RWPE1 (cell line): ENCODE measurements at regions not wholly inside any gene's neighbourhood (a gene's known extent, or its start where the extent isn't known, plus 50 kb on each side); places are given as distances from the start of the nearest gene placed in this dataset.

Experiments
- CTCF ChIA-PET: fragments of 350-600 bp; sonication (Branson Sonifier 250); formaldehyde crosslinking; extraction: SDS; loops from one replicate; lab custom pipeline; 2021; lab: Yijun Ruan, JAX
- POLR2A ChIA-PET: fragments of 400-600 bp; formaldehyde crosslinking; extraction: SDS; loops from one replicate; lab custom pipeline; 2020; ENCODE audit warnings: antibody characterized with exemption; ENCODE audit not compliant: low non-redundant PET; lab: Yijun Ruan, JAX
- DNase-seq: peaks from one replicate; pipeline ENCODE4 v3.0.0; 2012; ENCODE audit warnings: low spot score
- H3K27ac ChIP-seq: fragments of 450-650 bp; 2 replicates; pipeline ENCODE4 v1.5.1; 2017
- CTCF ChIP-seq: fragments of 450-650 bp; conservative IDR thresholded peaks from 2 replicates; pipeline ENCODE4 v1.5.1; 2017; ENCODE audit warnings: low read depth, mild to moderate bottlenecking

GRCh38 chr12:28868414-28868813, 280.7 kb upstream of the FAR2 start:
- ChIA-PET POLR2A (no interaction called here), CTCF (interaction anchor here (0.6 kb wide), 1 partner anchor 103 kb away, joined by 3 read pairs; no protein-coding TSS in a partner anchor)
- TF ChIP-seq CTCF, result no peak
- DNase-seq, result no peak
- no peak overlapping the region for H3K27ac ChIP-seq

GRCh38 chr12:28869197-28869596, 279.9 kb upstream of the FAR2 start:
- no peak for TF ChIP-seq CTCF
- no peak overlapping the region for H3K27ac ChIP-seq
- CTCF ChIA-PET, result interaction anchor here (0.6 kb wide), 1 partner anchor 103 kb away, joined by 3 read pairs; no protein-coding TSS in a partner anchor
- POLR2A ChIA-PET, result no interaction called here
- DNase-seq, result no peak

GRCh38 chr12:28870839-28871440, 278.1 kb upstream of the FAR2 start:
- no peak for DNase-seq
- ChIA-PET POLR2A (no interaction called here), CTCF (no interaction called here)
- no peak for TF ChIP-seq CTCF
- no peak overlapping the region for H3K27ac ChIP-seq

DNA sequence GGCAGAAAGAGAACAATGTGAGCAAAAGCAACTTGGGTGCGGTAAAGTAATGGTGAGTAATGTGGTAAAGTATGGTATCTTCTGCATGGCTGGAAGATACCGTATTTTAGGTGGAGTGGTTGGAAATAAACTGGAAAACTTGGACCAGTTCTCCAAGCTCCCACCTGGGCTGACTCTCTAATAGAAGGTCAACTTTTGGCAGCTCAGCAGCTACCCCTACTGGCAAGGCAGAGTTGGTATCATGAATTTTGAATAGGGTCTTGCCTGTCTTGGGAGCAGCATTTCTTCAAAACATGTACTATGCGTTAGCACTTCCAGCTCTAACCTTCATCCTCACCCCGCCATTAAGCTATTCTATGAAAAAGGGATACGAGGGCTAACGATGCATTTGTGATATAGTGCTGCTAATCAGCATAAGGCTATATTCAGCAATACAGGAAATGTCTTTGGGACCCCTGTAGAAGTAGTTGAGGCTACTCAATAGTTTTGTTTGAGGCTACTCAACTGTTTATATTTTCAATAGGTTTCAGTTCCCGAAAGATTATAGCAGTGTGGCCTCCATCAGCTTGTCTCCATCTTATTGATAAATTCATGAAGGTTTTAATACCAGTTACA, 276.3 kb upstream of the FAR2 start:
- DNase-seq, result peak; percentile 44
- H3K27ac ChIP-seq, result no peak overlapping the region
- POLR2A ChIA-PET, result interaction anchor here (0.6 kb wide), 1 partner anchor 928 kb away, joined by 3 read pairs; no protein-coding TSS in a partner anchor
- no peak for TF ChIP-seq CTCF
- CTCF ChIA-PET, result interaction anchor here (0.6 kb wide), 4 partner anchors 69 to 1131 kb away, joined by 3 read pairs; no protein-coding TSS in a partner anchor

- H3K27ac ChIP-seq, result no peak overlapping the region
- TF ChIP-seq CTCF, result no peak
- DNase-seq, result no peak
- CTCF ChIA-PET, result interaction anchor here (0.6 kb wide), 1 partner anchor 242 kb away, joined by 5 read pairs; no protein-coding TSS in a partner anchor
- POLR2A ChIA-PET, result no interaction called here
Observed at GRCh38 chr12:28874758-28875157, 274.3 kb upstream of the FAR2 start.

DNA sequence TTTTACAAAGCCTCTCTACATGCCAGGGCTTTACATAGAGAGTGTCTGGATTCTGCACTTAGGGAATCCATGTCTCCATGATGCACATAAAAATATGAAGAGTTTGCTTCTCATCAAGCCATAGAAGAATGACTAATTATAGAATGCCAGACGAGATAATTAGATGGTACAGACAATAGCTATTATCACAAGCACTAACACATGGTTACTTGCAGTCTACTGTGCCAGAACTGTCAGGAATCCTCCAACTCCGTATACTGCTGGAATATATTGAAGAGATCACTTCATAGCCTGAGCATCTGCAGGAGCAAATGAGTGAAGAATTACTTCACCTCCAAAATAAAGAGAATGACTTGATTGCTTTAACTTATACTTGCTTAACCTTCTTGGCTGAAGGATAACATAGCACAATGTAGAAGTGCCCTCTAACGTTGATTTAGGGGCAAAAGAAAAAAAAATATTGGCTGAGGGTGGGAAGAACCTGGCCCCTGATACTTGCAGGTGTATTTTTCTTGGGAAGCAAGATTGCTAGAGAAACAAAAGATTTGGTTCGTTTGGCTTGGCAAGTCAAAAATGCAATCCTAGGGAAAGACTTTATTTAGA, 272.8 kb upstream of the FAR2 start:
- DNase-seq, result no peak
- CTCF ChIA-PET, result no interaction called here
- POLR2A ChIA-PET, result no interaction called here
- H3K27ac ChIP-seq, result no peak overlapping the region
- no peak for TF ChIP-seq CTCF
